Omental fat pad (tissue), 3 donors: ENCODE measurements at regions not wholly inside any gene's neighbourhood (a gene's known extent, or its start where the extent isn't known, plus 50 kb on each side); places are given as distances from the start of the nearest gene placed in this dataset.

Source experiments
- ATAC-seq: fragments of 150-250 bp; one replicate; pipeline ENCODE4 v1.9.1; 2016; ENCODE audit warnings: mild to moderate bottlenecking, moderate library complexity; ENCODE audit not compliant: low FRiP score
- DNase-seq: peaks from one replicate; pipeline ENCODE4 v3.0.0-alpha.2; 2019; ENCODE audit warnings: low spot score
- CTCF ChIP-seq, 3 donors: fragments of 450-650 bp; IDR thresholded peaks; one replicate each; pipeline ENCODE4 v1.5.1; 2016 to 2017; ENCODE audit warnings: antibody characterized with exemption in 3 of 3, mild to moderate bottlenecking in 3 of 3, moderate library complexity in 2 of 3

- no peak for TF ChIP-seq CTCF (IDR thresholded peaks at IDR 0.05)
- DNase-seq (no peak), ATAC-seq (no peak)
Observed at GRCh38 chr2:217040099-217040498, 180.2 kb upstream of the TNP1 start.

- DNase-seq (no peak), ATAC-seq (no peak)
- TF ChIP-seq CTCF (IDR thresholded peaks at IDR 0.05): no peak
Observed at GRCh38 chr2:217038001-217038400, 178.1 kb upstream of the TNP1 start.

DNA sequence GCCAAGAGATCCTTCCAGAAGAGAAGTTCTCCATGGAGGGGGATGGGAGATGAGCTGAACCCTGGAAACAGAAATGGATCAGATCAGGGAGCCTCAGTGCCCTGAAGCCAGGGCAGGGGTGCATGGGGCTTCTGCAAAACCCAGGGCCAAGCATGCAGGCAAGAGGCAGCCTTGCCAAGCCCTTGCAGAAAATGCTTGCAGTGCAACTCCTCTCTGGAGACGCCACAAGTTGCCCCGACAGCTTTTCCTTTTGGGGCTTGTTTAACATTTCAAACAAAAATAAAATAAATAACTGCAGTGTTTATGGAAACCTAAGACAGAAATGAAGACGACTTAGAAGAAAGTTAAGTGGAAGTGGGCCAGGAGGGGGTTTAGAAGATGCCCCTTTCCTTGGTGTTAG is 177.5 kb upstream of the TNP1 start:
- TF ChIP-seq CTCF (IDR thresholded peaks at IDR 0.05): no peak
- DNase-seq (no peak), ATAC-seq (no peak)

GRCh38 chr2:217035967-217036366 is 176.1 kb upstream of the TNP1 start:
- peak; percentile 49 for ATAC-seq
- TF ChIP-seq CTCF (IDR thresholded peaks at IDR 0.05): no peak
- DNase-seq: no peak

- no peak for TF ChIP-seq CTCF (IDR thresholded peaks at IDR 0.05)
- ATAC-seq (no peak), DNase-seq (no peak)
Observed at GRCh38 chr2:217033186-217033585, 173.3 kb upstream of the TNP1 start.

DNA sequence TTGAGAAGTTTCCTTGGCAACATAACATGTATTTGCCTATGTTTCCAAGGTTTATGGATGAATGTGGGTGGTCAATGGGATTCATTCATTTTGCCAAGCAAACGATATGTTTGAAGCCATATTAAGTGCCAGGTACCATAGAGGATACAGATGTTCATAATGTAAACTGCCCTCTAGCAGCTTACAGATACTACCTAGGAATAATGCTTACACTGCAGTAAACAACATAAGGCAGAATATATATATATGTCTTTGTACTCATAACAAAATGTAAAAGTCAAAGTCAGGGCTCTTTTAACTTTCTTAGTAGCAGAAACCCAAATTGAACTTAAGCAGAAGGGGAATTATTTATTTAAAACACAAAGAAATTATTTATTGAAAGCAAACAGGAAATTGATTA is 171.6 kb upstream of the TNP1 start:
- TF ChIP-seq CTCF (IDR thresholded peaks at IDR 0.05): no peak
- DNase-seq (no peak), ATAC-seq (no peak)

DNA sequence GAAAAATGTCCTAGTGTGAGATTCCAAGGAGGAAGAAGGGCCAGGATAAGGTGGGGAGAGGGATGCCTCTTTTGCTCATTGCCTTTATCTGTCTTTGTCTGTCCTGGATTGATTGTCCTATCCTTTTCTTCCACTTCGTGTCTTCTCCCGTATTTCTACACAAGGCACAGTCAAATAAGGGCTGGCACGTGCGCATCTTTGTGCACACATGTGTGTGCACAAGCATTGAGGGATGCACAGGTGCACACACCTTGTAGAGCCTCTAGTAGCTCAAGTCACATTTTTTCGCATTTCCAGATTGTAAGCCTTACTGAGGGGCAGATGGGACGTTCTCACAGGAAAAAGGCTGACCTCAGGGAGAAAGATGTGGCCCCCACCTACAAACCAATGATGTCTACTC is 170.2 kb upstream of the TNP1 start:
- no peak for ATAC-seq
- DNase-seq: no peak
- TF ChIP-seq CTCF (IDR thresholded peaks at IDR 0.05): no peak
